ENCODE measurements at regions not wholly inside any gene's neighbourhood (a gene's known extent, or its start where the extent isn't known, plus 50 kb on each side); places are given as distances from the start of the nearest gene placed in this dataset.

GRCh38 chr18:61756244-61756643 is 136.6 kb downstream of the RNF152 start:
- DNase-seq = no peak

- DNase-seq = no peak
Observed at GRCh38 chr18:61755555-61755954, 137.3 kb downstream of the RNF152 start.

GRCh38 chr18:61754039-61754583 is 138.7 kb downstream of the RNF152 start:
- no peak for DNase-seq

- no peak for DNase-seq
Observed at GRCh38 chr18:61753373-61753772, 139.4 kb downstream of the RNF152 start.

- no peak for DNase-seq
Observed at GRCh38 chr18:61752973-61753372, 139.8 kb downstream of the RNF152 start.

GRCh38 chr18:61750840-61751668 is 141.8 kb downstream of the RNF152 start:
- no peak for DNase-seq

GRCh38 chr18:61749546-61749945 is 143.3 kb downstream of the RNF152 start:
- no peak for DNase-seq

GRCh38 chr18:61749031-61749430 is 143.8 kb downstream of the RNF152 start:
- DNase-seq = no peak

- no peak for DNase-seq
Observed at GRCh38 chr18:61748004-61748403, 144.8 kb downstream of the RNF152 start.

- DNase-seq = no peak
Observed at GRCh38 chr18:61743775-61744531, 148.9 kb downstream of the RNF152 start.

GRCh38 chr18:61742565-61743429 is 150.0 kb downstream of the RNF152 start:
- DNase-seq = no peak

GRCh38 chr18:61741881-61742454 is 150.8 kb downstream of the RNF152 start:
- no peak for DNase-seq

GRCh38 chr18:61738488-61738887 is 154.3 kb downstream of the RNF152 start:
- no peak for DNase-seq

- no peak for DNase-seq
Observed at GRCh38 chr18:61738042-61738441, 154.8 kb downstream of the RNF152 start.

- no peak for DNase-seq
Observed at GRCh38 chr18:61736133-61736532, 156.7 kb downstream of the RNF152 start.

- no peak for DNase-seq
Observed at GRCh38 chr18:61735564-61736102, 157.2 kb downstream of the RNF152 start.

- no peak for DNase-seq
Observed at GRCh38 chr18:61734396-61734795, 158.4 kb downstream of the RNF152 start.

GRCh38 chr18:61732854-61733253 is 160.0 kb downstream of the RNF152 start:
- no peak for DNase-seq

GRCh38 chr18:61731693-61732376 is 161.0 kb downstream of the RNF152 start:
- DNase-seq = no peak

GRCh38 chr18:61731178-61731577 is 161.6 kb downstream of the RNF152 start:
- DNase-seq = no peak

GRCh38 chr18:61729322-61729721 is 163.5 kb downstream of the RNF152 start:
- DNase-seq = no peak
